Endodermal cell (in vitro differentiated cells): ENCODE measurements at regions not wholly inside any gene's neighbourhood (a gene's known extent, or its start where the extent isn't known, plus 50 kb on each side); places are given as distances from the start of the nearest gene placed in this dataset.

Source experiments
- DNase-seq: peaks from one replicate; pipeline ENCODE4 v3.0.0-alpha.2; 2017
- H3K27ac ChIP-seq: 2 replicates; pipeline ENCODE4 v1.5.1; 2013; ENCODE audit warnings: mild to moderate bottlenecking, low read depth, low read length, moderate library complexity
- H3K27me3 ChIP-seq: 2 replicates; pipeline ENCODE4 v1.6.1; 2013; ENCODE audit warnings: mild to moderate bottlenecking, low read length, moderate library complexity; ENCODE audit not compliant: insufficient read depth, control insufficient read depth, poor library complexity, severe bottlenecking
- H3K36me3 ChIP-seq: 2 replicates; pipeline ENCODE4 v1.7.0; 2013; ENCODE audit warnings: mild to moderate bottlenecking, low read length, moderate library complexity; ENCODE audit not compliant: control insufficient read depth, insufficient read depth
- H3K4me1 ChIP-seq: one replicate; pipeline ENCODE4 v1.7.0; 2013; ENCODE audit warnings: low read length; ENCODE audit not compliant: control insufficient read depth, insufficient read depth
- H3K4me3 ChIP-seq: 2 replicates; pipeline ENCODE4 v1.5.1; 2013; ENCODE audit warnings: mild to moderate bottlenecking, low read length, moderate library complexity
- H3K9ac ChIP-seq: 2 replicates; pipeline ENCODE4 v1.6.1; 2013; ENCODE audit warnings: mild to moderate bottlenecking, low read length, moderate library complexity; ENCODE audit not compliant: poor library complexity, severe bottlenecking; ENCODE audit errors: extremely low read depth
- H3K9me3 ChIP-seq: 2 replicates; pipeline ENCODE4 v1.6.1; 2013; ENCODE audit warnings: mild to moderate bottlenecking, low read length, moderate library complexity; ENCODE audit not compliant: control insufficient read depth
- H3K27ac Mint-ChIP-seq: 2 replicates; pipeline ENCODE4 v1.8.0; 2020; ENCODE audit warnings: mixed read lengths
- H3K27me3 Mint-ChIP-seq: 2 replicates; pipeline ENCODE4 v1.8.0; 2021; ENCODE audit warnings: mild to moderate bottlenecking, mixed read lengths; ENCODE audit not compliant: insufficient read depth
- H3K36me3 Mint-ChIP-seq: 2 replicates; pipeline ENCODE4 v1.8.0; 2020; ENCODE audit warnings: low read depth, mixed read lengths
- H3K4me1 Mint-ChIP-seq: 2 replicates; pipeline ENCODE4 v1.8.0; 2020; ENCODE audit warnings: mixed read lengths
- H3K4me3 Mint-ChIP-seq: 2 replicates; pipeline ENCODE4 v1.8.0; 2020; ENCODE audit warnings: mild to moderate bottlenecking, moderate library complexity, mixed read lengths
- H3K9me3 Mint-ChIP-seq: 2 replicates; pipeline ENCODE4 v1.8.0; 2020; ENCODE audit warnings: mild to moderate bottlenecking, mixed read lengths
- CTCF ChIP-seq: fragments of 200-600 bp; sonication (generic); conservative IDR thresholded peaks from 2 replicates; pipeline ENCODE4 v1.5.0; 2021; ENCODE audit warnings: antibody characterized with exemption, mild to moderate bottlenecking
- WGBS, 2 experiments: methylation state at CpG; one replicate each; pipeline versions ENCODE4 v1.1.5 to v1.1.7; 2013; ENCODE audit warnings: missing lambda C conversion rate in 2 of 2, mixed read lengths in 1 of 2; ENCODE audit not compliant: insufficient coverage in 1 of 2, insufficient read length in 1 of 2; 5-methylcytosine and 5-hydroxymethylcytosine counted together

- Histone ChIP-seq H3K27ac (no peak overlapping the region), H3K4me1 (no peaks in the 10 kb centered on the region), H3K4me3 (no peak overlapping the region), H3K9ac (no peak overlapping the region), H3K27me3 (no peaks in the 10 kb centered on the region), H3K36me3 (no peaks in the 10 kb centered on the region), H3K9me3 (no peaks in the 10 kb centered on the region)
- Mint-ChIP-seq H3K9me3 (no peaks in the 10 kb centered on the region), H3K4me3 (no peak overlapping the region), H3K27ac (no peak overlapping the region), H3K4me1 (no peaks in the 10 kb centered on the region), H3K36me3 (no peaks in the 10 kb centered on the region), H3K27me3 (no peaks in the 10 kb centered on the region)
- TF ChIP-seq CTCF: no peak
- no peak for DNase-seq
- WGBS, 2 experiments: 64 to 90% methylated on average over 3 of the region's 3 CpGs
Observed at GRCh38 chr2:181372646-181373040, 84.5 kb upstream of the ITGA4 start.

GRCh38 chr2:181374781-181375675 lies 82.2 kb upstream of the ITGA4 start:
- no peaks in the 10 kb centered on the region for H3K9me3 ChIP-seq
- no peaks in the 10 kb centered on the region for H3K36me3 Mint-ChIP-seq
- no peaks in the 10 kb centered on the region for H3K9me3 Mint-ChIP-seq
- H3K9ac ChIP-seq: no peak overlapping the region
- H3K27ac Mint-ChIP-seq: no peak overlapping the region
- TF ChIP-seq CTCF: no peak
- no peak for DNase-seq
- H3K4me1 ChIP-seq: no peaks in the 10 kb centered on the region
- H3K27ac ChIP-seq: no peak overlapping the region
- no peak overlapping the region for H3K4me3 Mint-ChIP-seq
- WGBS, 2 experiments: 82 to 85% methylated on average over 4 to 8 of the region's 8 CpGs
- no peaks in the 10 kb centered on the region for H3K27me3 Mint-ChIP-seq
- no peaks in the 10 kb centered on the region for H3K36me3 ChIP-seq
- no peaks in the 10 kb centered on the region for H3K27me3 ChIP-seq
- H3K4me3 ChIP-seq: no peak overlapping the region
- H3K4me1 Mint-ChIP-seq: no peaks in the 10 kb centered on the region

GRCh38 chr2:181376442-181376841 lies 80.7 kb upstream of the ITGA4 start:
- 94 to 97% methylated on average over 5 to 6 of the region's 6 CpGs for WGBS, 2 experiments
- Mint-ChIP-seq H3K27ac (no peak overlapping the region), H3K4me1 (no peaks in the 10 kb centered on the region), H3K36me3 (no peaks in the 10 kb centered on the region), H3K4me3 (no peak overlapping the region), H3K27me3 (no peaks in the 10 kb centered on the region), H3K9me3 (no peaks in the 10 kb centered on the region)
- no peaks in the 10 kb centered on the region for H3K36me3 ChIP-seq
- no peak overlapping the region for H3K9ac ChIP-seq
- H3K9me3 ChIP-seq: no peaks in the 10 kb centered on the region
- DNase-seq: no peak
- H3K27me3 ChIP-seq: no peaks in the 10 kb centered on the region
- H3K4me3 ChIP-seq: no peak overlapping the region
- H3K4me1 ChIP-seq: no peaks in the 10 kb centered on the region
- no peak for TF ChIP-seq CTCF
- no peak overlapping the region for H3K27ac ChIP-seq
